Dendritic cell treated with granulocyte-macrophage colony-stimulating factor and Interleukin-4, amounts not matched to agents 40 ng/mL and 50 ng/mL, for 4 days (primary cell): ENCODE measurements at regions not wholly inside any gene's neighbourhood (a gene's known extent, or its start where the extent isn't known, plus 50 kb on each side); places are given as distances from the start of the nearest gene placed in this dataset.
"Not testable (repeated sequence)": the region's sequence is repeated elsewhere in the genome, so short reads cannot be mapped to it uniquely, and the experiment has no call there.

Source experiments
- H3K27ac Mint-ChIP-seq: one replicate; pipeline ENCODE4 v1.8.0; 2022; ENCODE audit warnings: mild to moderate bottlenecking, mixed read lengths
- H3K27me3 Mint-ChIP-seq: one replicate; pipeline ENCODE4 v1.8.0; 2022; ENCODE audit warnings: mild to moderate bottlenecking, mixed read lengths
- H3K36me3 Mint-ChIP-seq: one replicate; pipeline ENCODE4 v1.8.0; 2022; ENCODE audit warnings: low read depth, mixed read lengths
- H3K4me1 Mint-ChIP-seq: one replicate; pipeline ENCODE4 v1.8.0; 2022; ENCODE audit warnings: low read depth, mixed read lengths
- H3K4me3 Mint-ChIP-seq: one replicate; pipeline ENCODE4 v1.8.0; 2022; ENCODE audit warnings: mild to moderate bottlenecking, moderate library complexity, mixed read lengths
- H3K9me3 Mint-ChIP-seq: one replicate; pipeline ENCODE4 v1.8.0; 2022; ENCODE audit warnings: mixed read lengths
- intact Hi-C: fragments of 100-400 bp; cut with micrococcal nuclease; formaldehyde crosslinking; loops from one replicate; pipeline ENCODE4 v1.15.0; 2022

- peak overlapping the region; percentile 86 for H3K27ac Mint-ChIP-seq
Measured at GRCh38 chr2:209145220-209145691, 278.6 kb upstream of the MAP2 start.

DNA sequence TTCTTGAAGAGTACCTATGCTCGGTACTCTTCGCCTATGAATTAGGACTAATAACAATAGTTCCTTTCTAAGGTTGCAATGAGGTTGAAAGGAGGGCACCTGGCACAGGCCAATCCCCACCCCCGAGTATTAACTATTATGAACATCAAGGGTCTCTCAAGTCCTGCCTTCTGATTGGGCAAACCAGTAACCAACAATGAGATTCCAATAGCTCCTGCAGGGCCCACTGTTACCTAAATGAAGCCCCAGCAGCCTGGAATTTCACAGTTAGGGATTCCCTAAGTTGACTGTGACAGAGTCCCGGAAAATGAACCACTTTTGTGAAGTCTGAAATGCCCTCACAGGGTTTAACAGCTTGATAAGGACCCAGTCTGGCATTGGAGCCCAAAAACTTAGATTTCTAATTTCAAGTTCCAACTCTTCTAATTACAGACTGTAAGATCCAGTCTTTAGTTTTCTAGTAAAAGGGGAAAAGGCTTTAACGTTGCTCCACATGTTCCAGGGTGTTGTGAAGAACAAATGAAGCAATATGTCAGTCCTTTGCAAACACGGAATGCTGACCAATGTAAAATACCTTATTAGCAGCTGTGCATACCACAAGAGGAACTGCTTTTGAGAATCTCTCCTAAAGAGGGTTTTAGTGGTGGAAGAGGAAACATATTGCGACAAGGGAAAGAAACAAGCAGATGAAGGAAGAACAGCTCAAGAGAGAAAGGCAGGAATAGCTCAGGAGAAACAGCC, 277.7 kb upstream of the MAP2 start:
- H3K36me3 Mint-ChIP-seq = no peaks in the 10 kb centered on the region
- intact Hi-C loops = no loop called here
- peaks cover 27% of the 10 kb centered on the region for H3K4me1 Mint-ChIP-seq
- H3K9me3 Mint-ChIP-seq = no peaks in the 10 kb centered on the region
- peak overlapping the region; percentile 86 for H3K27ac Mint-ChIP-seq
- H3K27me3 Mint-ChIP-seq = no peaks in the 10 kb centered on the region
- no peak overlapping the region for H3K4me3 Mint-ChIP-seq

More at GRCh38 chr2:209145220-209145691, 278.6 kb upstream of the MAP2 start:
- H3K4me3 Mint-ChIP-seq, H3K27me3 Mint-ChIP-seq, H3K36me3 Mint-ChIP-seq, H3K9me3 Mint-ChIP-seq, intact Hi-C loops: not testable (repeated sequence)
- peaks cover 25% of the 10 kb centered on the region for H3K4me1 Mint-ChIP-seq

- Mint-ChIP-seq H3K27ac (peak overlapping the region; percentile 86), H3K4me3 (no peak overlapping the region), H3K4me1 (peaks cover 27% of the 10 kb centered on the region), H3K9me3 (no peaks in the 10 kb centered on the region), H3K27me3 (no peaks in the 10 kb centered on the region), H3K36me3 (no peaks in the 10 kb centered on the region)
- intact Hi-C loops = no loop called here
Measured at GRCh38 chr2:209146682-209147320, 277.0 kb upstream of the MAP2 start.

DNA sequence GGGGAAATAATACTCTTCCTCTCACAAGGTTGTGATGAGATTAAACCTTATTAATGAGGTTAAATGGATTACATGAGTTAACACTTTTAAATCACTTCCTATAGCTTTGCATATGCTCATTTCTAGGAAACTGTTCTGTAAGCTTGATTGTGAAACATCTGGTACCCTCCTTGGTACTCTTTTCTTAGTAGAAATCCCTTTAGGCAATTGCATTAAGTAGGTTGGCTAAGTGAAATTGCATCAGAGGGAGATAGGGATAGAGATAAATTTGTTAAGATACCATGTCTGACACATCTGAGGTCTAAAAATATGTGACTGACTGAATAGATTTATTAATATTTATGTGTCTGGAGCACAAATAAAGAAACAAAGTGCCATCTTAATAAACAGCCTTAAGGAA, 275.9 kb upstream of the MAP2 start:
- H3K9me3 Mint-ChIP-seq = no peaks in the 10 kb centered on the region
- H3K27me3 Mint-ChIP-seq = no peaks in the 10 kb centered on the region
- H3K4me1 Mint-ChIP-seq = peaks cover 27% of the 10 kb centered on the region
- no peaks in the 10 kb centered on the region for H3K36me3 Mint-ChIP-seq
- intact Hi-C loops = no loop called here
- no peak overlapping the region for H3K27ac Mint-ChIP-seq
- no peak overlapping the region for H3K4me3 Mint-ChIP-seq

DNA sequence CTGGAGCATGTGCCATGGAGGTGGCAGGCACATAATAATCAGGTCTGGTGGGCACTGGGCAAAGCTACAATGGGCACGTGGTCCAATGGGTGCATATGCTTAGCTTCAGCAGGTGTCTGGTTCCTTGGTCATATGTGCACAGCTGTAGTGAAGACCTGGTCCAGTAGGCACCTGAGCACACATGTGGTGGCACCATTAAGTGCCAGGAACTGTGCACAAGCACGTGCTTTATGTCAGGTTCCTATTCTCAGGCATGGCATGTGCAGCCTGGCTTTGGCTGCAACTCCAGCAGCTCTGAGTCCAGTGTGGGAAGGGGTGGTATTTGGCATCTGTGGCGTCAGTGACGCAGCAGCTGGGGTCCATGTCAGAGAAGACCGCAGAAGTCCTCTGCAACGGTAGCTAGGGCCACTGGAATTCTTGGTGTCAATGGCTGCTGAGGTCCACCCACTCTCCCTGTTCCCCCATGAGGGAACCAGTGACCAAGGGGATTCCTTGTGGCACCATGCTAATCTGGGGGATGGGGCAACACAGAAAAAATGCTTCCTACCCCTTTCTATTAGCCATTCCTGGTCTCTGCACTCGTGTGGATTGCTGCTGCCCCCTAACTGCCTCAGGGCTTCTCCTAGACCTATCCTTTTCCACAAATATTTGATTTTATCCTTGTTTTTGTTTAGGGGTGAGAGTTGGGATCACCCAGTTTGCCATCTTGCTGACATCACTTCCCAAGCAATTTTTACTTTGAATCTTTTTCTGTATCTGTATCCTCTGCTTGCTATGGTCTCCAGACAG, 262.9 kb upstream of the MAP2 start:
- no peaks in the 10 kb centered on the region for H3K4me1 Mint-ChIP-seq
- no peaks in the 10 kb centered on the region for H3K9me3 Mint-ChIP-seq
- H3K27ac Mint-ChIP-seq = no peak overlapping the region
- intact Hi-C loops = no loop called here
- no peaks in the 10 kb centered on the region for H3K36me3 Mint-ChIP-seq
- H3K27me3 Mint-ChIP-seq = no peaks in the 10 kb centered on the region
- H3K4me3 Mint-ChIP-seq = no peak overlapping the region

- H3K36me3 Mint-ChIP-seq = no peaks in the 10 kb centered on the region
- intact Hi-C loops = no loop called here
- H3K4me1 Mint-ChIP-seq = no peaks in the 10 kb centered on the region
- H3K9me3 Mint-ChIP-seq = no peaks in the 10 kb centered on the region
- no peak overlapping the region for H3K4me3 Mint-ChIP-seq
- H3K27me3 Mint-ChIP-seq = no peaks in the 10 kb centered on the region
- no peak overlapping the region for H3K27ac Mint-ChIP-seq
Measured at GRCh38 chr2:209162129-209162528, 261.7 kb upstream of the MAP2 start.

- H3K9me3 Mint-ChIP-seq = no peaks in the 10 kb centered on the region
- H3K36me3 Mint-ChIP-seq = no peaks in the 10 kb centered on the region
- intact Hi-C loops = no loop called here
Measured at GRCh38 chr2:209181984-209182383, 241.9 kb upstream of the MAP2 start.

DNA sequence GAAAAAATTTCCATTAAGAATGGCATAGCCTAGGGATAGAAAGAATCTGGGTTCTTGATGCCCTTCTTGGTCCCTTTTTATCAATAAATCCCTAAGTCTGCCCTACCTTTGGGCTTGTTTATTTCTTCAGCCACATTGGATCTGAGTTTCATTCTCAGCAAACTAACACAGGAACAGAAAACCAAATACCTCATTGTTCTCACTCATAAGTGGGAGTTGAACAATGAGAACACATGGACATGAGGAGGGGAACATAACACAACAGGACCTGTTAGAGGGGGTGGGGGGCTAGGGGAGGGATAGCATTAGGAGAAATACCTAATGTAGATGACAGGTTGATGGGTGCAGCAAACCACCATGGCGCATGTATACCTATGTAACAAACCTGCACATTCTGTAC, 237.0 kb upstream of the MAP2 start:
- H3K9me3 Mint-ChIP-seq, H3K4me3 Mint-ChIP-seq, H3K36me3 Mint-ChIP-seq, H3K27ac Mint-ChIP-seq, H3K27me3 Mint-ChIP-seq, intact Hi-C loops, H3K4me1 Mint-ChIP-seq: not testable (repeated sequence)

More at GRCh38 chr2:209181984-209182383, 241.9 kb upstream of the MAP2 start:
- H3K27me3 Mint-ChIP-seq = no peaks in the 10 kb centered on the region
- no peak overlapping the region for H3K4me3 Mint-ChIP-seq
- H3K27ac Mint-ChIP-seq = no peak overlapping the region
- H3K4me1 Mint-ChIP-seq = no peaks in the 10 kb centered on the region

DNA sequence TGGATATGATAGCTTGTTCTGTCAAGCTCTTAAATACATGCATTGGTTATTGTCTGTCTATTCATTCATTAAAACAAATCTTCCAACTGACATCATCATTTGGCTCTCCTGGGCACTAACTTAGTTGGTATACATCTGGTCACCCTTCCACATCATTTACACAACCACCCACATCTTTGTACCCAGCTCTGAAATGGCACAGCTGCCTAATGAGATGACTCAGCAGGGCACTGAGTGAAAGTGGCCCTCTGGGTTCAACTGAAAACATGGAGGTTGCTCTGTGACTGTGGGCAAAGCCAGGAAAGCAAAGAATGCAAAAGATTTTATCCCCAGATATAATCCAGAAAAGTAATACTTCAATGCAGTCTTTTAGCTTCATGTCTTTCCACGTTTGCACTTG, 234.0 kb upstream of the MAP2 start:
- H3K9me3 Mint-ChIP-seq = peaks cover 7% of the 10 kb centered on the region

GRCh38 chr2:209191139-209191538, 232.7 kb upstream of the MAP2 start:
- Mint-ChIP-seq H3K27me3 (no peaks in the 10 kb centered on the region), H3K36me3 (no peaks in the 10 kb centered on the region), H3K27ac (no peak overlapping the region), H3K4me1 (no peaks in the 10 kb centered on the region), H3K4me3 (no peak overlapping the region), H3K9me3 (peaks cover 7% of the 10 kb centered on the region)
- intact Hi-C loops = no loop called here

More for the DNA sequence above, 234.0 kb upstream of the MAP2 start:
- Mint-ChIP-seq H3K4me1 (no peaks in the 10 kb centered on the region), H3K27me3 (no peaks in the 10 kb centered on the region), H3K27ac (no peak overlapping the region), H3K4me3 (no peak overlapping the region), H3K36me3 (no peaks in the 10 kb centered on the region)
- intact Hi-C loops = no loop called here

GRCh38 chr2:209194717-209195116, 229.1 kb upstream of the MAP2 start:
- no peak overlapping the region for H3K4me3 Mint-ChIP-seq
- peaks cover 2% of the 10 kb centered on the region for H3K9me3 Mint-ChIP-seq
- no peaks in the 10 kb centered on the region for H3K4me1 Mint-ChIP-seq
- no peaks in the 10 kb centered on the region for H3K27me3 Mint-ChIP-seq
- H3K27ac Mint-ChIP-seq = no peak overlapping the region
- intact Hi-C loops = no loop called here
- H3K36me3 Mint-ChIP-seq = no peaks in the 10 kb centered on the region

GRCh38 chr2:209208211-209208610, 215.6 kb upstream of the MAP2 start:
- Mint-ChIP-seq H3K9me3 (no peaks in the 10 kb centered on the region), H3K4me1 (peaks cover 5% of the 10 kb centered on the region), H3K27me3 (peaks cover 5% of the 10 kb centered on the region), H3K27ac (peak overlapping the region; percentile 59), H3K36me3 (no peaks in the 10 kb centered on the region), H3K4me3 (peak overlapping the region; percentile 69)
- intact Hi-C loops = loop anchor here (1.0 to 10.0 kb wide), 4 partner anchors 425 to 836 kb away; no protein-coding TSS in a partner anchor

- Mint-ChIP-seq H3K9me3 (no peaks in the 10 kb centered on the region), H3K4me1 (peaks cover 5% of the 10 kb centered on the region), H3K4me3 (no peak overlapping the region), H3K27ac (no peak overlapping the region), H3K27me3 (peaks cover 5% of the 10 kb centered on the region), H3K36me3 (no peaks in the 10 kb centered on the region)
- intact Hi-C loops = loop anchor here (2.0 to 10.0 kb wide), 3 partner anchors 427 to 838 kb away; no protein-coding TSS in a partner anchor
Measured at GRCh38 chr2:209209943-209210342, 213.9 kb upstream of the MAP2 start.

GRCh38 chr2:209230560-209230959, 193.3 kb upstream of the MAP2 start:
- no peak overlapping the region for H3K4me3 Mint-ChIP-seq
- no peaks in the 10 kb centered on the region for H3K36me3 Mint-ChIP-seq
- intact Hi-C loops = no loop called here
- H3K4me1 Mint-ChIP-seq = no peaks in the 10 kb centered on the region
- H3K9me3 Mint-ChIP-seq = peaks cover 9% of the 10 kb centered on the region
- H3K27ac Mint-ChIP-seq = no peak overlapping the region
- no peaks in the 10 kb centered on the region for H3K27me3 Mint-ChIP-seq
